H1 (cell line): ENCODE measurements at regions not wholly inside any gene's neighbourhood (a gene's known extent, or its start where the extent isn't known, plus 50 kb on each side); places are given as distances from the start of the nearest gene placed in this dataset.

Source experiments
- CTCF ChIA-PET: fragments of 300-600 bp; sonication (Branson Sonifier 250); formaldehyde crosslinking; loops from one replicate; lab custom pipeline; 2021; ENCODE audit not compliant: partially characterized antibody; lab: Charles Lee
- POLR2A ChIA-PET: fragments of 300-600 bp; sonication (Branson Sonifier 250); formaldehyde crosslinking; loops from one replicate; lab custom pipeline; 2021; ENCODE audit warnings: inconsistent platforms; ENCODE audit not compliant: partially characterized antibody; lab: Charles Lee
- DNase-seq, 2 experiments: peaks; one replicate each; pipeline versions ENCODE4 v3.0.0 to v3.0.0-alpha.2; 2010 to 2022; ENCODE audit warnings: low spot score in 2 of 2, low read depth in 1 of 2, mixed read lengths in 1 of 2
- FAIRE-seq: peaks from 2 replicates; lab custom pipeline; 2011; peaks lifted over from hg19 to GRCh38; lab: Jason Lieb, UNC
- H2AFZ ChIP-seq: 2 replicates; pipeline ENCODE4 v1.8.1; 2012; ENCODE audit warnings: low read length, inconsistent platforms
- H2AK5ac ChIP-seq: 2 replicates; pipeline ENCODE4 v1.6.1; 2013; ENCODE audit warnings: low read depth, low read length
- H2BK120ac ChIP-seq: replicated peaks from 2 replicates; pipeline ENCODE3; 2013; ENCODE audit warnings: low read depth, low read length, inconsistent platforms
- H2BK12ac ChIP-seq: 2 replicates; pipeline ENCODE4 v1.6.1; 2013; ENCODE audit warnings: low read depth, low read length
- H2BK15ac ChIP-seq: 2 replicates; pipeline ENCODE4 v1.6.1; 2013; ENCODE audit warnings: low read length
- H2BK20ac ChIP-seq: 2 replicates; pipeline ENCODE4 v1.6.1; 2013; ENCODE audit warnings: low read length
- H2BK5ac ChIP-seq: 2 replicates; pipeline ENCODE4 v1.6.1; 2013; ENCODE audit warnings: low read depth, low read length
- H3K14ac ChIP-seq: 2 replicates; pipeline ENCODE4 v1.6.1; 2013; ENCODE audit warnings: inconsistent platforms; ENCODE audit not compliant: insufficient read length
- H3K18ac ChIP-seq: 2 replicates; pipeline ENCODE4 v1.6.1; 2013; ENCODE audit warnings: low read length; ENCODE audit errors: extremely low read depth
- H3K23ac ChIP-seq: 2 replicates; pipeline ENCODE4 v1.6.1; 2013; ENCODE audit warnings: inconsistent platforms; ENCODE audit not compliant: insufficient read length
- H3K23me2 ChIP-seq: 2 replicates; pipeline ENCODE4 v1.6.1; 2013; ENCODE audit warnings: low read depth, low read length
- H3K27ac ChIP-seq: 2 replicates; pipeline ENCODE4 v1.6.1; 2011; ENCODE audit warnings: low read depth, low read length, inconsistent platforms
- H3K27me3 ChIP-seq, 4 experiments: replicated peaks in 1 of 4; 1 replicate in 1 of 4; 2 replicates in 3 of 4; pipeline versions ENCODE4 v1.6.1 to v1.8.1; 2011 to 2013; ENCODE audit warnings: low read length in 3 of 4, mild to moderate bottlenecking in 3 of 4, inconsistent platforms in 2 of 4, mixed read lengths in 2 of 4, moderate library complexity in 1 of 4; ENCODE audit not compliant: control insufficient read depth in 3 of 4, insufficient read depth in 3 of 4; ENCODE audit errors: extremely low read depth in 1 of 4
- H3K36me3 ChIP-seq, 4 experiments: 2 replicates each; pipeline versions ENCODE4 v1.6.1 to v1.8.1; 2011 to 2013; ENCODE audit warnings: mild to moderate bottlenecking in 4 of 4, low read length in 3 of 4, moderate library complexity in 2 of 4, control low read depth in 1 of 4, inconsistent platforms in 1 of 4; ENCODE audit not compliant: insufficient read depth in 4 of 4, control insufficient read depth in 2 of 4
- H3K4ac ChIP-seq: replicated peaks from 2 replicates; pipeline ENCODE3; 2013; ENCODE audit warnings: low read length, low read depth, mixed read lengths, inconsistent platforms; ENCODE audit not compliant: insufficient read length
- H3K4me1 ChIP-seq, 4 experiments: replicated peaks in 1 of 4; 1 replicate in 1 of 4; 2 replicates in 3 of 4; pipeline versions ENCODE4 v1.6.1 to v1.8.1; 2011 to 2013; ENCODE audit warnings: low read length in 3 of 4, inconsistent platforms in 2 of 4, mixed read lengths in 1 of 4; ENCODE audit not compliant: insufficient read depth in 4 of 4, control insufficient read depth in 3 of 4
- H3K4me2 ChIP-seq, 2 experiments: 2 replicates each; pipeline versions ENCODE4 v1.6.1 to v1.8.1; 2011 to 2013; ENCODE audit warnings: low read depth in 2 of 2, low read length in 2 of 2, control low read depth in 1 of 2, inconsistent platforms in 1 of 2, mild to moderate bottlenecking in 1 of 2; ENCODE audit not compliant: insufficient read depth in 1 of 2
- H3K4me3 ChIP-seq, 4 experiments: fragments of 200-600, 300-600 bp in 1 of 4; sonication (generic), shearing (Covaris generic), sonication (Bioruptor Twin) in 1 of 4; 2 replicates each; pipeline versions ENCODE4 v1.5.1 to v1.8.1; 2011 to 2016; ENCODE audit warnings: low read length in 4 of 4, low read depth in 3 of 4, control low read depth in 2 of 4, inconsistent platforms in 2 of 4, mild to moderate bottlenecking in 2 of 4, mixed read lengths in 1 of 4, moderate library complexity in 1 of 4; ENCODE audit not compliant: insufficient read depth in 2 of 4; ENCODE audit errors: extremely low read depth in 1 of 4
- H3K56ac ChIP-seq: replicated peaks from 2 replicates; pipeline ENCODE3; 2013; ENCODE audit warnings: low read depth, mild to moderate bottlenecking, mixed read lengths, low read length, inconsistent platforms; ENCODE audit not compliant: insufficient read length
- H3K79me1 ChIP-seq: 2 replicates; pipeline ENCODE4 v1.6.1; 2013; ENCODE audit warnings: low read depth, low read length, control low read depth
- H3K79me2 ChIP-seq, 2 experiments: 2 replicates each; pipeline versions ENCODE4 v1.6.1 to v1.8.1; 2012 to 2013; ENCODE audit warnings: low read length in 2 of 2, mild to moderate bottlenecking in 2 of 2, inconsistent platforms in 1 of 2; ENCODE audit not compliant: insufficient read depth in 2 of 2, control insufficient read depth in 1 of 2
- H3K9ac ChIP-seq, 4 experiments: replicated peaks in 1 of 4; 1 replicate in 1 of 4; 2 replicates in 3 of 4; pipeline versions ENCODE4 v1.6.1 to v1.8.1; 2011 to 2013; ENCODE audit warnings: low read depth in 3 of 4, low read length in 3 of 4, control low read depth in 2 of 4, mild to moderate bottlenecking in 2 of 4, moderate library complexity in 2 of 4, inconsistent platforms in 1 of 4; ENCODE audit errors: extremely low read depth in 1 of 4
- H3K9me3 ChIP-seq, 2 experiments: 2 replicates each; pipeline versions ENCODE4 v1.6.1 to v1.8.1; 2012 to 2013; ENCODE audit warnings: mild to moderate bottlenecking in 2 of 2, moderate library complexity in 2 of 2, control low read depth in 1 of 2, inconsistent platforms in 1 of 2, low read depth in 1 of 2, low read length in 1 of 2, mixed read lengths in 1 of 2; ENCODE audit not compliant: insufficient read depth in 2 of 2
- H4K20me1 ChIP-seq, 2 experiments: replicated peaks in 1 of 2; 2 replicates each; pipeline versions ENCODE3 to v1.8.1; 2011 to 2013; ENCODE audit warnings: inconsistent platforms in 2 of 2, low read length in 2 of 2, mild to moderate bottlenecking in 1 of 2; ENCODE audit not compliant: insufficient read depth in 2 of 2, control insufficient read depth in 1 of 2
- H4K5ac ChIP-seq: 2 replicates; pipeline ENCODE4 v1.6.1; 2013; ENCODE audit warnings: low read length, low read depth, mixed read lengths, inconsistent platforms; ENCODE audit not compliant: insufficient read length
- H4K8ac ChIP-seq: 2 replicates; pipeline ENCODE4 v1.8.0; 2013; ENCODE audit warnings: mild to moderate bottlenecking, moderate library complexity, low read length, inconsistent platforms; ENCODE audit not compliant: insufficient read depth; ENCODE audit errors: extremely low read depth
- H4K91ac ChIP-seq: replicated peaks from 2 replicates; pipeline ENCODE3; 2013; ENCODE audit warnings: low read length, mixed read lengths, inconsistent platforms; ENCODE audit not compliant: insufficient read length
- FOSL1 ChIP-seq: IDR thresholded peaks from 2 replicates; pipeline ENCODE4 v1.6.1; 2011; ENCODE audit warnings: mild to moderate bottlenecking, low read depth, low read length, moderate library complexity; ENCODE audit not compliant: insufficient read depth
- GABPA ChIP-seq: IDR thresholded peaks from 2 replicates; pipeline ENCODE4 v1.6.1; 2011; ENCODE audit warnings: mild to moderate bottlenecking, low read length, moderate library complexity, borderline replicate concordance; ENCODE audit not compliant: insufficient read depth
- RFX5 ChIP-seq: IDR thresholded peaks from 2 replicates; pipeline ENCODE4 v1.6.1; 2011; ENCODE audit warnings: low read depth, low read length, improper control_type of control experiment, borderline replicate concordance
- SUZ12 ChIP-seq: fragments of 200-600 bp; sonication (generic); IDR thresholded peaks from 2 replicates; pipeline ENCODE4 v1.6.1; 2012; ENCODE audit warnings: mild to moderate bottlenecking, inconsistent platforms, low read length, moderate library complexity, mixed read lengths
- WGBS, 2 experiments: shearing (Covaris generic) in 1 of 2; methylation state at CpG; one replicate each; pipeline versions ENCODE4 v1.1.6 to v1.1.7; 2013 to 2015; ENCODE audit warnings: low lambda C conversion rate in 2 of 2, mixed read lengths in 2 of 2, inconsistent platforms in 1 of 2, low coverage in 1 of 2, missing lambda C conversion rate in 1 of 2; ENCODE audit not compliant: insufficient replicate concordance in 2 of 2, insufficient coverage in 1 of 2, insufficient read length in 1 of 2; ENCODE audit errors: extremely low coverage in 1 of 2, missing lambda C conversion rate in 1 of 2; 5-methylcytosine and 5-hydroxymethylcytosine counted together
- TF ChIP-seq, protein P1 (sequence below), 3 experiments: IDR thresholded peaks; 1 replicate in 2 of 3; 2 replicates in 1 of 3; pipeline versions ENCODE4 v1.5.1 to v1.6.1; 2011; ENCODE audit warnings: low read length in 3 of 3, mild to moderate bottlenecking in 3 of 3, inconsistent platforms in 2 of 3, low read depth in 1 of 3, moderate library complexity in 1 of 3; ENCODE audit not compliant: insufficient read depth in 1 of 3; ENCODE audit errors: control extremely low read depth in 1 of 3

DNA sequence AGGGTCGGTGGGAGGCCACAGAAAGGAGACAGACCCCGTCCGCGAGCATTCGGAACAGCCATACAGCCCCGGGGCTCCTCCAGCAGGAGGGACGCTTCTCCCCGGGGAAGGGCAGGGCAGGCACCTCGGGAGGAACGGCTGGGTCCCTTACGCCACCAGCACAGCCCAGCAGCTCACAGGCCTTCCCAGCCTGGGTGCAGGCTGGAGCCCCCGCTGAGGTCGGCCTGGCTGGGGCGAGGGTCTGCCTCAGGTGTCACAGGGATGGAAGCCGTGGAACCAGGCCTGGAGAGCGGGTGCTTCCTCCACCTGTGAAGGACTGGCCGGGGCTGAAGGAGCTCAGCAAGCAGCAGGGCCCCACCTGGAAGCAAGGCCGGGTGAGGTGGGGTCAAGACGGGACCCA lies 732.3 kb downstream of the BRD1 start:
- POLR2A ChIA-PET = no interaction called here
- WGBS, 2 experiments = 89% methylated on average over 13 of the region's 19 CpGs; no CpG with 5 or more reads in 1 of the 2 experiments
- no peak overlapping the region; the same call in 1 of the 2 replicates for H2BK12ac ChIP-seq
- TF ChIP-seq RFX5 = no peak
- TF ChIP-seq, protein P1, sequence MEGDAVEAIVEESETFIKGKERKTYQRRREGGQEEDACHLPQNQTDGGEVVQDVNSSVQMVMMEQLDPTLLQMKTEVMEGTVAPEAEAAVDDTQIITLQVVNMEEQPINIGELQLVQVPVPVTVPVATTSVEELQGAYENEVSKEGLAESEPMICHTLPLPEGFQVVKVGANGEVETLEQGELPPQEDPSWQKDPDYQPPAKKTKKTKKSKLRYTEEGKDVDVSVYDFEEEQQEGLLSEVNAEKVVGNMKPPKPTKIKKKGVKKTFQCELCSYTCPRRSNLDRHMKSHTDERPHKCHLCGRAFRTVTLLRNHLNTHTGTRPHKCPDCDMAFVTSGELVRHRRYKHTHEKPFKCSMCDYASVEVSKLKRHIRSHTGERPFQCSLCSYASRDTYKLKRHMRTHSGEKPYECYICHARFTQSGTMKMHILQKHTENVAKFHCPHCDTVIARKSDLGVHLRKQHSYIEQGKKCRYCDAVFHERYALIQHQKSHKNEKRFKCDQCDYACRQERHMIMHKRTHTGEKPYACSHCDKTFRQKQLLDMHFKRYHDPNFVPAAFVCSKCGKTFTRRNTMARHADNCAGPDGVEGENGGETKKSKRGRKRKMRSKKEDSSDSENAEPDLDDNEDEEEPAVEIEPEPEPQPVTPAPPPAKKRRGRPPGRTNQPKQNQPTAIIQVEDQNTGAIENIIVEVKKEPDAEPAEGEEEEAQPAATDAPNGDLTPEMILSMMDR (IDR thresholded peaks at IDR 0.05; ENCODE audit: control extremely low read depth in 1 of 3, insufficient read depth in 1 of 3, low read depth in 1 of 3, low read length in 3 of 3) = no peak
- TF ChIP-seq SUZ12 = no peak
- no peak for TF ChIP-seq FOSL1
- no peak for TF ChIP-seq GABPA

More for the DNA sequence above, 732.3 kb downstream of the BRD1 start:
- Histone ChIP-seq H3K23ac (no peak overlapping the region), H3K4me2 (no peak overlapping the region), H2BK120ac (no peak overlapping the region), H2BK20ac (no peak overlapping the region), H3K79me1 (no peaks in the 10 kb centered on the region), H4K20me1 (peaks cover 0 to 4% of the 10 kb centered on the region in 2 experiments), H3K79me2 (no peaks in the 10 kb centered on the region), H2AFZ (no peak overlapping the region), H3K9ac (no peak overlapping the region), H3K18ac (no peak overlapping the region), H3K14ac (no peak overlapping the region), H3K4ac (no peak overlapping the region), H2AK5ac (no peak overlapping the region), H4K8ac (0 out of 2 replicates have a peak overlapping the region, but pooled peaks have one; percentile 68), H4K5ac (no peak overlapping the region), H3K27ac (no peak overlapping the region), H3K23me2 (peaks cover 3% of the 10 kb centered on the region; the same call in 1 of the 2 replicates), H2BK15ac (no peak overlapping the region), H3K4me1 (no peaks in the 10 kb centered on the region), H3K36me3 (no peaks in the 10 kb centered on the region; a peak in 1 of 8 replicates), H3K27me3 (no peaks in the 10 kb centered on the region), H3K9me3 (no peaks in the 10 kb centered on the region), H4K91ac (no peak overlapping the region), H3K56ac (no peak overlapping the region), H3K4me3 (no peak overlapping the region), H2BK5ac (0 out of 2 replicates have a peak overlapping the region, but pooled peaks have one; percentile 78)
- no peak for DNase-seq
- no peak for FAIRE-seq
- CTCF ChIA-PET = no interaction called here
